ENCODE measurements at regions not wholly inside any gene's neighbourhood (a gene's known extent, or its start where the extent isn't known, plus 50 kb on each side); places are given as distances from the start of the nearest gene placed in this dataset.

- DNase-seq (ENCODE audit: insufficient read length, low spot score) (no peak), FAIRE-seq (no peak)
These were observed 233.2 kb upstream of the FMN2 start for GRCh38 chr1:239858529-239858928.

GRCh38 chr1:239861985-239862384, 229.7 kb upstream of the FMN2 start:
- no peak for FAIRE-seq
- DNase-seq (ENCODE audit: insufficient read length, low spot score) = no peak

- no peak for DNase-seq (ENCODE audit: insufficient read length, low spot score)
- no peak for FAIRE-seq
These were observed 223.4 kb upstream of the FMN2 start for GRCh38 chr1:239868058-239868832.

- no peak for FAIRE-seq
These were observed 221.5 kb upstream of the FMN2 start for GRCh38 chr1:239870194-239870593.

GRCh38 chr1:239872626-239873025, 219.1 kb upstream of the FMN2 start:
- DNase-seq (ENCODE audit: insufficient read length, low spot score) = no peak
- no peak for FAIRE-seq

More at GRCh38 chr1:239870194-239870593, 221.5 kb upstream of the FMN2 start:
- DNase-seq (ENCODE audit: insufficient read length, low spot score) = no peak

- no peak for DNase-seq (ENCODE audit: insufficient read length, low spot score)
- FAIRE-seq = no peak
These were observed 216.9 kb upstream of the FMN2 start for GRCh38 chr1:239874831-239875230.

- DNase-seq (ENCODE audit: insufficient read length, low spot score) = no peak
- FAIRE-seq = no peak
These were observed 212.1 kb upstream of the FMN2 start for GRCh38 chr1:239879321-239880170.

GRCh38 chr1:239882967-239883366, 208.7 kb upstream of the FMN2 start:
- FAIRE-seq = no peak

GRCh38 chr1:239884796-239885195, 206.9 kb upstream of the FMN2 start:
- DNase-seq (ENCODE audit: insufficient read length, low spot score) (no peak), FAIRE-seq (no peak)

More at GRCh38 chr1:239882967-239883366, 208.7 kb upstream of the FMN2 start:
- DNase-seq (ENCODE audit: insufficient read length, low spot score) = no peak

GRCh38 chr1:239886266-239886665, 205.4 kb upstream of the FMN2 start:
- DNase-seq (ENCODE audit: insufficient read length, low spot score) = no peak

GRCh38 chr1:239888639-239889038, 203.0 kb upstream of the FMN2 start:
- DNase-seq (ENCODE audit: insufficient read length, low spot score) = no peak
- no peak for FAIRE-seq

More at GRCh38 chr1:239886266-239886665, 205.4 kb upstream of the FMN2 start:
- no peak for FAIRE-seq

- no peak for DNase-seq (ENCODE audit: insufficient read length, low spot score)
- FAIRE-seq = no peak
These were observed 199.9 kb upstream of the FMN2 start for GRCh38 chr1:239891621-239892358.

- DNase-seq (ENCODE audit: insufficient read length, low spot score) = no peak
- no peak for FAIRE-seq
These were observed 199.1 kb upstream of the FMN2 start for GRCh38 chr1:239892602-239893001.

- DNase-seq (ENCODE audit: insufficient read length, low spot score) = no peak
- FAIRE-seq = no peak
These were observed 198.5 kb upstream of the FMN2 start for GRCh38 chr1:239893127-239893731.

GRCh38 chr1:239896569-239896968, 195.1 kb upstream of the FMN2 start:
- FAIRE-seq (no peak), DNase-seq (ENCODE audit: insufficient read length, low spot score) (no peak)

- no peak for DNase-seq (ENCODE audit: insufficient read length, low spot score)
- no peak for FAIRE-seq
These were observed 194.7 kb upstream of the FMN2 start for GRCh38 chr1:239896980-239897379.

GRCh38 chr1:239897458-239897857, 194.2 kb upstream of the FMN2 start:
- DNase-seq (ENCODE audit: insufficient read length, low spot score) = no peak
- FAIRE-seq = no peak

- FAIRE-seq = peak; percentile 93
- DNase-seq (ENCODE audit: insufficient read length, low spot score) = peak; percentile 65
These were observed 193.5 kb upstream of the FMN2 start for GRCh38 chr1:239898062-239898730.

GRCh38 chr1:239899747-239900146, 191.9 kb upstream of the FMN2 start:
- FAIRE-seq (no peak), DNase-seq (ENCODE audit: insufficient read length, low spot score) (no peak)

GRCh38 chr1:239906394-239906793, 185.3 kb upstream of the FMN2 start:
- FAIRE-seq = no peak

More at GRCh38 chr1:239906394-239906793, 185.3 kb upstream of the FMN2 start:
- no peak for DNase-seq (ENCODE audit: insufficient read length, low spot score)
